DOHH2 (cell line): ENCODE measurements at regions not wholly inside any gene's neighbourhood (a gene's known extent, or its start where the extent isn't known, plus 50 kb on each side); places are given as distances from the start of the nearest gene placed in this dataset.

Experiments
- H3F3A ChIP-seq: fragments of 200-600 bp; sonication (generic), shearing (Covaris generic); 2 replicates; pipeline ENCODE4 v1.6.0; 2016; ENCODE audit warnings: antibody characterized with exemption, mild to moderate bottlenecking; ENCODE audit not compliant: control insufficient read depth, insufficient read depth
- H3K27ac ChIP-seq: fragments of 200-600 bp; sonication (generic); 2 replicates; pipeline ENCODE4 v1.5.1; 2014; ENCODE audit warnings: low read depth, mild to moderate bottlenecking, low read length, moderate library complexity
- H3K27me3 ChIP-seq: fragments of 200-600 bp; sonication (generic); 2 replicates; pipeline ENCODE4 v1.6.1; 2014; ENCODE audit warnings: mild to moderate bottlenecking, low read length, mixed read lengths; ENCODE audit not compliant: control insufficient read depth
- H3K36me3 ChIP-seq: fragments of 200-600 bp; sonication (generic); 2 replicates; pipeline ENCODE4 v1.6.1; 2014; ENCODE audit warnings: mild to moderate bottlenecking, low read length, moderate library complexity, mixed read lengths; ENCODE audit not compliant: control insufficient read depth
- H3K4me1 ChIP-seq: fragments of 200-600 bp; sonication (generic); 2 replicates; pipeline ENCODE4 v1.6.1; 2014; ENCODE audit warnings: mild to moderate bottlenecking, low read length, mixed read lengths; ENCODE audit not compliant: control insufficient read depth
- H3K4me2 ChIP-seq: fragments of 200-600 bp; sonication (generic); 2 replicates; pipeline ENCODE4 v1.6.0; 2014; ENCODE audit warnings: mild to moderate bottlenecking, low read length, moderate library complexity
- H3K4me3 ChIP-seq: fragments of 200-600 bp; sonication (generic); 2 replicates; pipeline ENCODE4 v1.5.1; 2014; ENCODE audit warnings: mild to moderate bottlenecking, low read length, mixed read lengths
- H3K79me2 ChIP-seq: fragments of 200-600 bp; sonication (generic); 2 replicates; pipeline ENCODE4 v1.6.1; 2014; ENCODE audit warnings: mild to moderate bottlenecking, low read length, mixed read lengths; ENCODE audit not compliant: control insufficient read depth
- H3K9me2 ChIP-seq: fragments of 200-600 bp; sonication (generic); replicated peaks from 2 replicates; pipeline ENCODE4 v1.6.1; 2014; ENCODE audit warnings: mild to moderate bottlenecking, low read length, mixed read lengths; ENCODE audit not compliant: control insufficient read depth
- H3K9me3 ChIP-seq: fragments of 200-600 bp; sonication (generic); 2 replicates; pipeline ENCODE4 v1.6.1; 2014; ENCODE audit warnings: antibody characterized with exemption, low read length, mixed read lengths; ENCODE audit not compliant: control insufficient read depth, insufficient read depth
- H4K20me1 ChIP-seq: fragments of 200-600 bp; sonication (generic); 2 replicates; pipeline ENCODE4 v1.6.0; 2014; ENCODE audit warnings: low read depth, mild to moderate bottlenecking, antibody characterized with exemption, low read length, moderate library complexity; ENCODE audit not compliant: control insufficient read depth, insufficient read depth
- CTCF ChIP-seq: fragments of 200-600 bp; sonication (generic); IDR thresholded peaks from one replicate; pipeline ENCODE4 v1.5.1; 2014; ENCODE audit warnings: antibody characterized with exemption, mild to moderate bottlenecking, low read depth, low read length; ENCODE audit not compliant: poor library complexity, severe bottlenecking
- EZH2phosphoT487 ChIP-seq: fragments of 200-600 bp; sonication (generic); IDR thresholded peaks from 2 replicates; pipeline ENCODE4 v1.6.1; 2017; ENCODE audit warnings: borderline replicate concordance, mild to moderate bottlenecking, antibody characterized with exemption, low read length, moderate library complexity, mixed read lengths

GRCh38 chr6:67141005-67141404 lies 1434.0 kb upstream of the EYS start:
- H3K9me3 ChIP-seq = peaks cover 4% of the 10 kb centered on the region; the same call in 1 of the 2 replicates

DNA sequence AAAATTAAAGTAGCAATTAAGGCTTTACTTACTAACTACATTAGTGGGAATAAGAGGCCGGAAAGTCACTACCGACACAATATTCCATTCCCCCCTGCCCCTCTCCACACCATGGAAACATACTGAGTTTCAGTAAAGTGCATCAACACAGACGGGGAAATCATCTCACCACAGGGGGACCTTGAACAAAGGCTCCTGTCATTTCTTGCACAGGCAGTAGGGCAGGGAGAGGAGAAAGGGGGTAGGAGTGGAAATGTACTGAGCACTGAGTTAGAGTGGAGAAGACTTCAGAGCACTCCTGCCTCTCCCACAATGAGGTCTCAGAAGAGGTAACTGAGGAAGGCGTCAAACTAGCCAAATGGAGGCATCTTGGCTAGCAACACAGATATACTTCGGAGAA lies 1426.9 kb upstream of the EYS start:
- Histone ChIP-seq H3F3A (no peaks in the 10 kb centered on the region), H3K4me2 (no peak overlapping the region), H3K27ac (no peak overlapping the region), H3K9me3 (peaks cover 4% of the 10 kb centered on the region; the same call in 1 of the 2 replicates), H3K4me1 (no peaks in the 10 kb centered on the region), H3K79me2 (no peaks in the 10 kb centered on the region), H4K20me1 (no peaks in the 10 kb centered on the region), H3K4me3 (no peak overlapping the region), H3K9me2 (no peaks in the 10 kb centered on the region), H3K27me3 (no peaks in the 10 kb centered on the region), H3K36me3 (no peaks in the 10 kb centered on the region)
- TF ChIP-seq EZH2phosphoT487 = no peak
- no peak for TF ChIP-seq CTCF

More at GRCh38 chr6:67141005-67141404, 1434.0 kb upstream of the EYS start:
- no peaks in the 10 kb centered on the region for H3K9me2 ChIP-seq
- H3K79me2 ChIP-seq = no peaks in the 10 kb centered on the region
- no peaks in the 10 kb centered on the region for H3K27me3 ChIP-seq
- no peak overlapping the region for H3K27ac ChIP-seq
- TF ChIP-seq CTCF = no peak
- H3K4me2 ChIP-seq = no peak overlapping the region
- no peaks in the 10 kb centered on the region for H3K4me1 ChIP-seq
- no peaks in the 10 kb centered on the region for H3F3A ChIP-seq
- no peak overlapping the region for H3K4me3 ChIP-seq
- no peaks in the 10 kb centered on the region for H3K36me3 ChIP-seq
- H4K20me1 ChIP-seq = no peaks in the 10 kb centered on the region

GRCh38 chr6:67131827-67132226 lies 1424.8 kb upstream of the EYS start:
- Histone ChIP-seq H3K36me3 (no peaks in the 10 kb centered on the region), H4K20me1 (no peaks in the 10 kb centered on the region), H3K4me3 (no peak overlapping the region), H3K27me3 (no peaks in the 10 kb centered on the region), H3K79me2 (no peaks in the 10 kb centered on the region), H3F3A (no peaks in the 10 kb centered on the region), H3K4me2 (no peak overlapping the region), H3K9me2 (no peaks in the 10 kb centered on the region), H3K4me1 (no peaks in the 10 kb centered on the region), H3K9me3 (peaks cover 4% of the 10 kb centered on the region; the same call in 1 of the 2 replicates), H3K27ac (no peak overlapping the region)
- TF ChIP-seq CTCF (no peak), EZH2phosphoT487 (no peak)

- H4K20me1 ChIP-seq = no peaks in the 10 kb centered on the region
- H3K4me1 ChIP-seq = no peaks in the 10 kb centered on the region
- no peaks in the 10 kb centered on the region for H3K9me3 ChIP-seq
- no peak overlapping the region for H3K4me2 ChIP-seq
- H3K9me2 ChIP-seq = no peaks in the 10 kb centered on the region
- no peak overlapping the region for H3K4me3 ChIP-seq
- H3K36me3 ChIP-seq = no peaks in the 10 kb centered on the region
- H3K27ac ChIP-seq = no peak overlapping the region
- H3K27me3 ChIP-seq = no peaks in the 10 kb centered on the region
- no peaks in the 10 kb centered on the region for H3F3A ChIP-seq
- no peaks in the 10 kb centered on the region for H3K79me2 ChIP-seq
- TF ChIP-seq CTCF = no peak
- no peak for TF ChIP-seq EZH2phosphoT487
These were observed 1422.8 kb upstream of the EYS start for GRCh38 chr6:67129780-67130179.
